GM18861 (cell line): ENCODE measurements at regions not wholly inside any gene's neighbourhood (a gene's known extent, or its start where the extent isn't known, plus 50 kb on each side); places are given as distances from the start of the nearest gene placed in this dataset.
"Not testable (repeated sequence)": the region's sequence is repeated elsewhere in the genome, so short reads cannot be mapped to it uniquely, and the experiment has no call there.

Source experiments
- ATAC-seq: cut with Tn5 transposase; IDR thresholded peaks from one replicate; pipeline ENCODE4 v1.9.1; 2021; ENCODE audit not compliant: unreplicated experiment

DNA sequence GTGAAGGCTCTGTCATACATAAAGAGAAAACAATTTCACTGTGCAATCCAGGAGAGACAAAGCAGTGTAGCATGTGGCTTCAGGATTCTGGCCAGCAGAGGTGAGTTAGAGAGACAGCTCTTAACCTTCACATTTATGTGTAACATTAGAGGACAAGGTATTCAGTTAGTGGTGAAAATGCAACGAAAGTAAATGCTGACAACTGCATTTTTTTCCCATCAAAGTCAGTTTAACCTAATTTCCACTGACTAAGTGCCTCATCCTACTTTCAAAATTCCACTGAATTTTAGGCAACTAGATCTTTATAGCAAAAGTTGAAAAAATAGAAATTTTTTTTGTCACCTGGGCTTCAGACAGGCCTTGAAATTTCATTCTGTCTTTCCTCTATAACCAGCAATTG is 130.8 kb upstream of the LNX1 start:
- no peak for ATAC-seq

GRCh38 chr4:53721263-53721662 is 130.0 kb upstream of the LNX1 start:
- ATAC-seq = no peak

DNA sequence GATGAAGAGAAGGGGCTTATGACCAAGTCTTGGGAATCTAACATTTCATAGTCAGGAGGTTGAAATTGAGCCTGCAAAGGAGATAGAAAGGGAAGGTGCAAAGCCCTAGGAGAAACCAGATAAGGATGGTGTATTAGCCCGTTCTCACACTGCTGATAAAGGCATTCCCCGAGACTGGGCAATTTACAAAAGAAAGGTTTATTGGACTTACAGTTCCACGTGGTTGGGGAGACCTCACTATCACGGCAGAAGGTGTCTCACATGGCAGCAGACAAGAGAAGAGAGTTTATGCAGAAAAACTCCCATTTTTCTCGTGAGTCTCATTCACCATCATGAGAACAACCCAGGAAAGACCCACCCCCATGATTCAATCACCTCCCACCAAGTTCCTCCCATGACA is 129.5 kb upstream of the LNX1 start:
- no peak for ATAC-seq

DNA sequence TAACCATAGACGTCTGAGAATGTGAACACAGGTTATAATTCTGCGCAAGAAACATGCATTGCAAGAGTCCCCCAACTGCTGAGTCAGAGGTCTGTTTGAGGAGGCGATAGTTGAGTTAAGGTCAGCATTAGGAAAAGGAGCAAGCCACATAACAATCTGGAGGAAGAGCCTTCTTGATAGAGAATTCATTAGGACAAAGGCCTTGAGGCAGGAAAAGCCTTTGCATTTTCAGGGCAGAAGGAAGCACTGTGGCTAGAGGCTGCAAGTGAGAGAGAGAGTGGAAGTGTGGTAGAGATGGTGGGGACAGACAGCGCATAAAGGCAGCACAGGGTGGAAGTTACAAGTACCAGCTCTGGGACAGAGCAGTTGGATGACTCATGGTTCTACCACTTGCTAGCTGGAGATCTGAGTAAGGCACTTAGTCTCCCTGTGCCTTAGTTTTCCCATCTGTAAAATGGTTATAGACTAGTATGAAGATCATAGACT is 125.8 kb upstream of the LNX1 start:
- no peak for ATAC-seq

GRCh38 chr4:53716471-53717063 is 125.3 kb upstream of the LNX1 start:
- no peak for ATAC-seq

GRCh38 chr4:53716011-53716410 is 124.7 kb upstream of the LNX1 start:
- no peak for ATAC-seq

GRCh38 chr4:53714236-53715140 is 123.2 kb upstream of the LNX1 start:
- ATAC-seq = no peak

DNA sequence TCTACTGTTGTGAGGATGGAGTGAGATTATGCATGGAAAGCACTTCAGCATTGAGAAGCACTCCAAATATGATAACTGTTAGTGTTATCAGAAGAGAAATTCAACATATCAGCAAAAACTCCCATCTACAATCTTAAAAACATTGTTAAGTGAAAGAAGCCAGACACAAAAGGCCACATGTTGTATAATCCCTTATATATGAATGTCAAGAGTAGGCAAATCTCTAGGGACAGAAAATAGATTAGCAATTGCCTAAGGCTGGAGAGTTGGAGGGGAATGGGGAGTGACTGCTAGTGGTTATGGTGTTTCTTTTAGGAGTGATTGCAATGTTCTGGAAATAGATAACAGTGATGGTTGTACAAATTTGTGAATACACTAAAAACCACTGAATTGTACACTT is 122.5 kb upstream of the LNX1 start:
- no peak for ATAC-seq

- no peak for ATAC-seq
Measured at GRCh38 chr4:53713296-53713695, 122.0 kb upstream of the LNX1 start.

GRCh38 chr4:53712408-53713020 is 121.2 kb upstream of the LNX1 start:
- ATAC-seq = no peak

GRCh38 chr4:53711926-53712325 is 120.6 kb upstream of the LNX1 start:
- no peak for ATAC-seq

- no peak for ATAC-seq
Measured at GRCh38 chr4:53709693-53710092, 118.4 kb upstream of the LNX1 start.

DNA sequence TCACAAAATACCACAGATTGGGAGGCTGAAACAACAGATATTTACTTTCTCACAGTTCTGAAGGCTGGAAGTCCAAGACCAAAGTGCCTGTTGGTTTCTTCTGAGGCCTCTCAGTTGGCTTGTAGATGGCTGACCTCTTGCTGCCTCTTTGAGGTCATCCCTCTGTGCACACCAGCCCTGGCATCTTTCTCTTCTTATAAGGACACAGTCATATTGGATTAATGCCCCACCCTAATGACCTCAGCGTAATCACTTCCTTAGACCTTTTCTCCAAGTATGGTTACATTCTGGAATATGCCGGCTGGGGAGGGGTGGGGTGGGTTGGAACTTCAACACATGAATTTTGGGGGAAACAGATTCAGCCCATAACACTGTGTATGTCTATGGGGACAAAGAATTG is 116.2 kb upstream of the LNX1 start:
- no peak for ATAC-seq

DNA sequence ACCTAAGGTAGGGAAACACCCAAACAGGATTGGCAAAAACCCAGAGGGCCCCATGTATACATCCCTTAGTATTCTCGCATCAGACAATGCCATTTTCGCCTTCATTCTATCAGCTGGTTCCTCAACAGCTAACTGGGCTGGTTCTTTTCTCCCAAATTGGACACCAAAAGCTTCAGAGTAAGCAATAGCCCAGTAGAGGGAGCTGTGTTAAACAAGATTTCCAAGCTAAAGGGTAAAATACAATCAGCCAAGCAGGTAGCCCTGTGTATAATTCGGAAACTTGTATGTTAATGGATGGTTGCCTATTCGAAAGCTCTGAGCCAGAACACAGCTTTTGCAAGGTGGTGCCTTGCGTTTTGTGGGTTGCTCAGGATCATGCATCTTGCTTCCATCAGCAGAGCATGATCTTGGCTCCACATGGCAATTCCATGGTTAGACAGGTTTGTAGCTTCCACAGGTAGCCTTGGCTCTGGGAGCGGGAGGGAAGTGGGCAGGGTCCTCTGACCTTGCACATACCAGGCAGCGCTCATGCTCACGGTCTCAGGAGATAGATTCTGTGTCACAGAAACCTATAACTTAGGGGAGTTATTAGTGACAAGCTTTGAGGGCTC is 115.2 kb upstream of the LNX1 start:
- ATAC-seq = no peak

DNA sequence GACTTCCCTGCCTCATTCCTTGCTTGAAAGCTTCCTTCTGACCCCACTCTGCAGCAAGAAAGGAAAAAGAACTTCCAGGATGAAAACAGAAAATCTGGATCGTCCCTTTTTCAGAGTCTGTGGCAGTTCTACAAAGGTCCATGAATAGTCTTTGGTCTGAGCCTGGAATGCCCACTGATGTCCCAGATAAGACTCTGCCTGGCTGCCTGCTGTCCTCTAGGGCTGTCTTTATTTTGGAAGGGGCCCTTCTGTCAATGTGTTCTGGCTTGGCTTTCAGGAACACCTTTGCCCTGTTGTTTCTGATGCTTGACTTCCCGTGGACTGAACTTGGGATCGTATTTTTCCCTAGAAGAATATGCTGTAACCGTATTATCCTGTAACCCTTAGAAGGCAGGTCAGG is 114.7 kb upstream of the LNX1 start:
- ATAC-seq = no peak

GRCh38 chr4:53705151-53705764 is 114.0 kb upstream of the LNX1 start:
- ATAC-seq = peak; percentile 24

GRCh38 chr4:53704329-53704728 is 113.0 kb upstream of the LNX1 start:
- no peak for ATAC-seq

GRCh38 chr4:53703267-53703655 is 112.0 kb upstream of the LNX1 start:
- no peak for ATAC-seq

- ATAC-seq = peak; percentile 62
Measured at GRCh38 chr4:53702334-53703266, 111.3 kb upstream of the LNX1 start.

GRCh38 chr4:53701260-53701659 is 110.0 kb upstream of the LNX1 start:
- ATAC-seq = not testable (repeated sequence)
